Aorta (tissue), 5 donors: ENCODE measurements at regions not wholly inside any gene's neighbourhood (a gene's known extent, or its start where the extent isn't known, plus 50 kb on each side); places are given as distances from the start of the nearest gene placed in this dataset.
"Not testable (repeated sequence)": the region's sequence is repeated elsewhere in the genome, so short reads cannot be mapped to it uniquely, and the experiment has no call there.

Experiments used
- ATAC-seq: fragments of 200-7000 bp; cut with Tn5 transposase; one replicate; pipeline ENCODE4 v1.9.1; 2022; ENCODE audit warnings: moderate library complexity; ENCODE audit not compliant: low FRiP score
- DNase-seq, 2 donors: peaks; one replicate each; pipeline ENCODE4 v3.0.0-alpha.2; 2020
- H3K27ac ChIP-seq, 2 donors: one replicate each; pipeline ENCODE4 v1.5.1; 2013; ENCODE audit warnings: low read length in 2 of 2, mild to moderate bottlenecking in 2 of 2, moderate library complexity in 2 of 2, control low read depth in 1 of 2, inconsistent platforms in 1 of 2, low read depth in 1 of 2
- H3K27me3 ChIP-seq, 2 donors: one replicate each; pipeline ENCODE4 v1.6.1; 2013; ENCODE audit warnings: control low read depth in 1 of 2, low read length in 1 of 2, mild to moderate bottlenecking in 1 of 2, moderate library complexity in 1 of 2; ENCODE audit not compliant: insufficient read depth in 2 of 2, control insufficient read depth in 1 of 2
- H3K36me3 ChIP-seq, 2 donors: one replicate each; pipeline ENCODE4 v1.6.1; 2013; ENCODE audit warnings: control low read depth in 1 of 2, low read length in 1 of 2, mild to moderate bottlenecking in 1 of 2; ENCODE audit not compliant: insufficient read depth in 2 of 2, control insufficient read depth in 1 of 2
- H3K4me1 ChIP-seq, 2 donors: one replicate each; pipeline ENCODE4 v1.6.1; 2013; ENCODE audit warnings: low read length in 2 of 2, control low read depth in 1 of 2, mild to moderate bottlenecking in 1 of 2, moderate library complexity in 1 of 2; ENCODE audit not compliant: insufficient read depth in 2 of 2, control insufficient read depth in 1 of 2
- H3K4me3 ChIP-seq, 2 donors: one replicate each; pipeline ENCODE4 v1.5.1; 2013; ENCODE audit warnings: low read length in 2 of 2, control low read depth in 1 of 2, mild to moderate bottlenecking in 1 of 2
- H3K9me3 ChIP-seq: one replicate; pipeline ENCODE4 v1.6.1; 2013; ENCODE audit warnings: mild to moderate bottlenecking, low read length; ENCODE audit not compliant: control insufficient read depth
- WGBS, 2 donors: extraction: QIAGEN DNeasy Blood & Tissue Kit; methylation state at CpG; one replicate each; pipeline ENCODE4 v1.1.7; 2013; 5-methylcytosine and 5-hydroxymethylcytosine counted together
- intact Hi-C, 2 donors: fragments of 100-400 bp; cut with DNase I; formaldehyde crosslinking; loops; one replicate each; pipeline versions ENCODE4 v1.14.2 to v1.15.0; 2022
- donor health status: healthy with polysubstance abuse.
- donor health status: Bipolar disorder and iron deficiency.
- donor health status: DM: no; HTN: no; CAD: no.
- donor health status: DM: no; HTN: no; CAD: no.
- donor health status: DM: yes; HTN: yes; CAD: no.

DNA sequence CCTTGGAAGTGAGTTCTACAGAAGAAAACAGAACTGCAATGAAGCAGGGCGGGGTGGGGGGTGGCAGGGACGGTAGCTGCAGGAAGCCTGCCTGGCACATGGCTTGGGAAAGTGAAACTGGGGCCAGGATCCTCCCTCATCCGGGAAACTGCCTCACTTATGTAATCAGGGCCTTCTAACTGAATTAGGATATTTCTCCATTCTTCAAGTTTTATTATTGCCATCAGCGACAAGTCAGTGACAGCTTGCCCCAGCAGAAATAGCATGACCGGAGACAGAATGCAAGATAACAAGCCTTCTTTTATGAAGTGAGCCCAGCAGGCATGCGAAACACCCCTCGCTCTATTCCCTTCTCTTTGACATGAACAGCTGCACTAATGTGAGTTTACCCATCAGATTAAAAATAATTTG, 77.5 kb upstream of the CACUL1 start:
- H3K4me3 ChIP-seq, result no peak overlapping the region
- ATAC-seq, result peak; percentile 71
- intact Hi-C loops, result no loop called here
- no peaks in the 10 kb centered on the region for H3K9me3 ChIP-seq
- WGBS, 2 donors, result 20 to 25% methylated on average over 7 of the region's 7 CpGs
- no peaks in the 10 kb centered on the region for H3K27me3 ChIP-seq
- no peak overlapping the region for H3K27ac ChIP-seq
- H3K4me1 ChIP-seq, result no peaks in the 10 kb centered on the region
- no peaks in the 10 kb centered on the region for H3K36me3 ChIP-seq
- DNase-seq, result peak in 1 of 2 donors; percentile 87

DNA sequence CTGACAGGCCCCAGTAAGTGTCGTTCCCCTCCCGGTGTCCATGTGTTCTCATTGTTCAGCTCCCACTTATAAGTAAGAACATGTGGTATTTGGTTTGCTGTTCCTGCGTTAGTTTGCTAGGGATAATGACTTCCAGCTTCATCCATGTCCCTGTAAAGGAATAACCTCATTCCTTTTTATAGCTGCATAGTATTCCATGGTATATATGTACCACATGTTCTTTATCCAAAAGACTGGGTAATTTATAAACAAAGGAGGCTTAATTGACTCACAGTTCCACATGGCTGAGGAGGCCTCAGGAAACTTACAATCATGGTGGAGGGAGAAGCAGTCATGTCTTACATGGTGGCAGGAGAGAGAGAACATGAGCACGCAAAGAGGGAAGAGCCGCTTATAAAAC, 79.6 kb upstream of the CACUL1 start:
- H3K4me1 ChIP-seq, DNase-seq, H3K27me3 ChIP-seq, intact Hi-C loops, H3K4me3 ChIP-seq, H3K9me3 ChIP-seq, ATAC-seq, H3K36me3 ChIP-seq, H3K27ac ChIP-seq: not testable (repeated sequence)
- WGBS, 2 donors, result 69 to 96% methylated on average over 5 of the region's 5 CpGs

DNA sequence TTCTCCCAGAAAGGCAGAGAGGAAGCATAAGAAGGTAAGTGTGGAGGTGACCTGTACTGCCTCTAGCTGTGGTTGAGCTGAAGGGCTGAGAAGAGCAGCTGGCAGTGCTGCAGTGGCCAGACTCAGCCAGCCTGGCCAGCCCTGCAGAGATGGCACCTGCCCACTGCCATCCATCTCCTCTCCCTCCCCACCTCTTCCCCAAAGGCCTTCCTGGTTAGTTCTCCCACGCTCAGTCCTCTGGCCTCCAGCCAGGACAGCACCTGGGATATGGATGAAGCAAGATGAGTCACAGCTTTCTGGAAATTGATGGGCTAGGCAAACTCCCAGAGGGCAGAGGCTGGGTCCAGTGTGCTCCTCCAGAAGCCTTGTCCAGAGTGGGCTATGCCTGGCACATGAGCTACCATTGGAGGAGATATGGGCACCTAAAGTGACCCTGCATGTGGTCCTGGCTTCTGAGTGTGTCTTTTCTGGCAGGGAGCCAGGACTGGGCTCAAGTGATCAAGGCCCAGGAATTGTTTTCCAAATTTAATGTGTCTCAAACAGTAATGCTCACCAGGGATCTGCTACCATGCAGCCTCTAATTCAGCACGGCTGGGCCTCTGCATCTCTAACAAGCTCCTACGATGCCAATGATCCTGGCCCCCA, 81.0 kb upstream of the CACUL1 start:
- intact Hi-C loops, result no loop called here
- Histone ChIP-seq H3K4me1 (no peaks in the 10 kb centered on the region), H3K36me3 (no peaks in the 10 kb centered on the region), H3K9me3 (no peaks in the 10 kb centered on the region), H3K27me3 (no peaks in the 10 kb centered on the region), H3K27ac (no peak overlapping the region), H3K4me3 (no peak overlapping the region)
- ATAC-seq (no peak), DNase-seq (no peak)
- 76 to 85% methylated on average over 3 of the region's 3 CpGs for WGBS, 2 donors

DNA sequence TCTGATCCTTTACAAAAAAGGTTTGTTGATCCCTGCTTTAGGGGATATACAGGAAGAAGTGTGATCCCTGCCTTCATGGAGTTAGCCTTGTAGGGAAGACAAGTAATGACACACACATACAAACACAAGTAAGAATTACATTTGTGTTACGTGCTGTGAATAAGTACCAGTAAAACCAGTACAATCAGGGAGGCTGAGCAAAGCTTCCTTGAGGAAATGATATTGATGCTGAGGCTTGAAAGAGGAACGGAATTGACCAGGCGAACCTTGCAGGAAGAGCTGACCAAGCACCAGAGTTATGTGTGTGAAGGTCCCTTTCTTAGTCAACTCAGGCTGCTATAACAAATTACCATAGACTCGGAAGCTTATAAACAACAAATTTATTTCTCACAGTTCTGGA, 83.6 kb upstream of the CACUL1 start:
- 89 to 90% methylated on average over 4 of the region's 4 CpGs for WGBS, 2 donors
- H3K27ac ChIP-seq, result no peak overlapping the region
- no peaks in the 10 kb centered on the region for H3K27me3 ChIP-seq
- H3K4me3 ChIP-seq, result no peak overlapping the region
- no peaks in the 10 kb centered on the region for H3K9me3 ChIP-seq
- DNase-seq (no peak), ATAC-seq (no peak)
- no peaks in the 10 kb centered on the region for H3K36me3 ChIP-seq
- intact Hi-C loops, result no loop called here
- H3K4me1 ChIP-seq, result no peaks in the 10 kb centered on the region

DNA sequence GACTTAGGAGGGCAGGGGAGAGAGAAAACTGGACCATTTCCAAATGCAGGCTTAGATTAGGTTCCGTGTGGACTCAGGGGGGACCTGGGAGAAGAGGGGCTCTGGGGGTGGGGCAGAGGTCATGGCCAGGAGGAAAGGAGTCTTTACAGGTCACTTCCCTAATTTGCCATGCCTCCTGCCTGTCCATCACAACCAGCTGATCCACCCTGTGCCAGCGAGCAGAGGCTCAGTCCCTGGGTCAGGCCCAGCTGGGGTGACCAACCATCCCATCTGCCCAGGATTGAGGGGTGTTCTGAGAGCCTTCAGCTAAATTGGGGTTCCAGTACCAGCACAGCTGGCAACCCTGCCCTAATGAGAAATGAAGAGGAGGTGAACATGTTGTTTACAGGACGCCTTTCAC, 84.6 kb upstream of the CACUL1 start:
- Histone ChIP-seq H3K9me3 (no peaks in the 10 kb centered on the region), H3K36me3 (no peaks in the 10 kb centered on the region), H3K27ac (no peak overlapping the region), H3K4me1 (no peaks in the 10 kb centered on the region), H3K27me3 (no peaks in the 10 kb centered on the region), H3K4me3 (no peak overlapping the region)
- 88 to 92% methylated on average over 3 of the region's 3 CpGs for WGBS, 2 donors
- intact Hi-C loops, result no loop called here
- DNase-seq (peak in 1 of 2 donors; percentile 57), ATAC-seq (no peak)

DNA sequence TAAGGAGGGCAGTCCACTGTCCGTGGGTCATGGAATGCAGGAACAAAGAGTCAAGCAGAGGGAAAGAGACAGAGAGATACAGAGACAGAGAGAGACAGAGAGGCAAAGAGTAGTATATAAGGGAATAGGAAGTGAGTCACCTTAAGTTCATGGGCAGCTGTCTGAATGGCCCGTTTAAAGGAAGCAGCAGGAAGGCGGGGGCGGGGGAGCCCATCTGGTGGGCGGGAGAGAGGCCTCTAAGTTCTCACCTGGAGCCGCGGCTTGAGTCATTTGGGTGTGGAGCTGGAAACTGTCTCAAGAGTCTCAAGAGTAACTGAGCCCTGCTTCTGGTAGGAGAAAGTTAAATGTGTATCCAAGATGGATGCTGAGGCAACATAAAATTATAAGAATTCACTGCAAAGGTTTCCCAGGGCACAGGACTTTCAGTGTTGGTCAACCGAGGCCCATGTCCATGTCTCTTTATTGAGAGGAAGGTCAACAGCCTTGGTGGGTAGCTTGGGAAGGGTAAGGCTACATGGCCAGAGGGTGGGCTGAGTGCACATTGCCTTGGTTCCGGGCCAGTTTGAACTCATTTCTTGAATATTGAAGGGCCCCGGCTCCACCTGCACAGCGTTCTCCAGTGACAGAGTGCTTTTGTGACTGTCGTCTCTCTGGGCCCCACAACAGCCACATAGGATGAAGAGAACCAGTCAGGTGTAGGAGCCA, 85.5 kb upstream of the CACUL1 start:
- Histone ChIP-seq H3K9me3 (no peaks in the 10 kb centered on the region), H3K27me3 (no peaks in the 10 kb centered on the region), H3K27ac (no peak overlapping the region), H3K4me3 (no peak overlapping the region), H3K36me3 (no peaks in the 10 kb centered on the region), H3K4me1 (no peaks in the 10 kb centered on the region)
- WGBS, 2 donors, result 86 to 87% methylated on average over 12 of the region's 12 CpGs
- ATAC-seq, result no peak
- intact Hi-C loops, result no loop called here
- DNase-seq, result peak in 1 of 2 donors; percentile 57

DNA sequence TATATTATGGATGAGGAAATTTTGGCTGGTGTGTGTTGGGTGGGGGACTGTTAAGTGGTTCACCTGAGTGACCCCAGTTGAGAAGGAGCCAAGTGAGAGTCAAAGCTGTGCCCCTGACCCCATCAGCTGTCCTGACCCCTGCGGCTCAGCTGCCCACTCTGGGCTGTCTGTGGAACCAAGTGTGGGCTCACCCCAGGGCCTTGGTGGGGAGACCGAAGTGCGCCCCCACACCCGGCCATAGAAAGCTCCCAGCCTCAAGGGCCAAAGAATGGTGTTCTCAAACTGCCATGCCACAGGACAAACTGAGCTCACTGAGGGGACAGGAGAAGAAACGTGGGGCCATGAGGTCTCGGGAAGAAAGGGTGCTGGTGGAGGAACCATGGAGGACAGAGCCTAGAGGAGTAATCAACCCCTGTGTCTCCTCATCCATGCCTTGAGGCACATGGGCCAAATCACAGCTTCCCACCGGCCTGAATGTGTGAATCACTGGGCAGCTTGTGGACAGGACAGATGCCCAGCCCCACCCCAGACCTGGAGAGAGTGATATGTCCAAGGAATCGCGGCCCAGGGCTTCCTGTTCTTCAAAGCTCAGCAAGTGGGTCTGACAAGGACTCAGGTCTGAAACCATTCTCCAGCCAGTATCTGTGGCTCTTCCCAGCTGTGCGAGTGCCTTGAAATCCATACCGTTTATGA, 86.2 kb upstream of the CACUL1 start:
- ATAC-seq, result no peak
- DNase-seq, result peak in 1 of 2 donors; percentile 47
- Histone ChIP-seq H3K36me3 (no peaks in the 10 kb centered on the region), H3K27me3 (no peaks in the 10 kb centered on the region), H3K4me1 (no peaks in the 10 kb centered on the region), H3K4me3 (no peak overlapping the region), H3K9me3 (no peaks in the 10 kb centered on the region), H3K27ac (no peak overlapping the region)
- intact Hi-C loops, result no loop called here
- WGBS, 2 donors, result 93 to 94% methylated on average over 11 of the region's 11 CpGs

DNA sequence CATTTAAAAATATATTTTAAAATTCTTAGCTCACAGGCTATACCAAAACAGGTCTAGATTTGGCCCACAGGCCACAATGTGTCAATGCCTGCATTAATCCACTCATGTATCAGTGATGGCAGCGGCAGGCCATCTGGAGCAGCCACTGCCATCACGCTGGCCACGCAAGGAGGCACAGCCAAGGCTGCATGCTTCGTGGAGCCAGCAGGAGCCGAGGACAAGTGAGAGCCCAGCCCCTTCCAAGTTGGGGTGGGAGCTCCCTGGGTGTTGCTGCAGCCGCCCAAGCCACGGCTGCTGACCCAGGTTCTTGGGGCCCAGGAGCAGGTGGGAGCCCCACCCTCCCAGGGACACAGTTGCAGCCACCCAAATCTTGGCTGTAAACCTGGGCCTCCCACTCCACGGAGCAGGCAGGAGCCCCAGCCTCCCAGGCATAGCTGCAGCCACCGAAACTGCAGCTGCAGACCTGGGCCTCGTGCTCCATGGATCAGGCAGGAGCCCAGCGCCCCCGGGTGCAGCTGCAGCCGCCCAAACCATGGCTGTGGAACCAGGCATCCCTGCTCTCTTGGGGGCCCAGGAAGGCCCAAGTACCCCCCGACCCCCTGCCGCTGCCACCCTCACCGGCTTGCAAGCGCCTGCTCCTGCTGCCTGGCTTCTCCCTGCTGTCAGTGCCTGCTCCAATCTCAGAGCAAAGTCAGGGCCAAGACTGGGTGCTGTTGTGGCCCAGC, 87.3 kb upstream of the CACUL1 start:
- no peak for ATAC-seq

More for the DNA sequence above, 87.3 kb upstream of the CACUL1 start:
- Histone ChIP-seq H3K4me1 (no peaks in the 10 kb centered on the region), H3K27me3 (no peaks in the 10 kb centered on the region), H3K36me3 (no peaks in the 10 kb centered on the region), H3K9me3 (no peaks in the 10 kb centered on the region), H3K27ac (no peak overlapping the region), H3K4me3 (no peak overlapping the region)
- peak in 1 of 2 donors; percentile 69 for DNase-seq
- intact Hi-C loops, result no loop called here
- WGBS, 2 donors, result 81 to 89% methylated on average over 14 to 17 of the region's 17 CpGs
